ENCODE measurements at regions not wholly inside any gene's neighbourhood (a gene's known extent, or its start where the extent isn't known, plus 50 kb on each side); places are given as distances from the start of the nearest gene placed in this dataset.
"Not testable (repeated sequence)": the region's sequence is repeated elsewhere in the genome, so short reads cannot be mapped to it uniquely, and the experiment has no call there.

- TF ChIP-seq CTCF (conservative IDR thresholded peaks at IDR 0.05; ENCODE audit: low read depth, low read length) = no peak
- H2AFZ ChIP-seq (ENCODE audit: low read depth) = no peak overlapping the region
- H3K27me3 ChIP-seq (ENCODE audit: insufficient read depth, low read depth) = no peaks in the 10 kb centered on the region
- no peaks in the 10 kb centered on the region; the same call in none of the 2 replicates for H4K20me1 ChIP-seq (ENCODE audit: insufficient read depth)
- H3K36me3 ChIP-seq (ENCODE audit: insufficient read depth) = peaks cover 5% of the 10 kb centered on the region; the same call in 1 of the 2 replicates
- H3K27ac ChIP-seq = no peak overlapping the region
- H3K9ac ChIP-seq = no peak overlapping the region
- H3K79me2 ChIP-seq (ENCODE audit: insufficient read depth, low read depth) = peaks cover 64% of the 10 kb centered on the region
- peaks cover 37% of the 10 kb centered on the region for H3K4me1 ChIP-seq (ENCODE audit: low read depth, poor library complexity, severe bottlenecking)
- H3K4me2 ChIP-seq = no peak overlapping the region
- no peak overlapping the region for H3K4me3 ChIP-seq (IDR thresholded peaks at IDR 0.05; ENCODE audit: insufficient read depth, low read depth, low read length)
Observed at GRCh38 chr6:56787209-56787608, 144.5 kb upstream of the DST start.

- H3K36me3 ChIP-seq (ENCODE audit: insufficient read depth) = peaks cover 5% of the 10 kb centered on the region; the same call in 1 of the 2 replicates
- peaks cover 27% of the 10 kb centered on the region for H3K4me1 ChIP-seq (ENCODE audit: low read depth, poor library complexity, severe bottlenecking)
- H2AFZ ChIP-seq (ENCODE audit: low read depth) = no peak overlapping the region
- H4K20me1 ChIP-seq (ENCODE audit: insufficient read depth) = no peaks in the 10 kb centered on the region; the same call in none of the 2 replicates
- TF ChIP-seq CTCF (conservative IDR thresholded peaks at IDR 0.05; ENCODE audit: low read depth, low read length) = no peak
- H3K27ac ChIP-seq = no peak overlapping the region
- H3K79me2 ChIP-seq (ENCODE audit: insufficient read depth, low read depth) = peaks cover 54% of the 10 kb centered on the region
- H3K4me3 ChIP-seq (IDR thresholded peaks at IDR 0.05; ENCODE audit: insufficient read depth, low read depth, low read length) = no peak overlapping the region
- no peak overlapping the region for H3K4me2 ChIP-seq
- H3K9ac ChIP-seq = no peak overlapping the region
- H3K27me3 ChIP-seq (ENCODE audit: insufficient read depth, low read depth) = no peaks in the 10 kb centered on the region
Observed at GRCh38 chr6:56786256-56786655, 143.6 kb upstream of the DST start.

GRCh38 chr6:56785536-56785935 lies 142.8 kb upstream of the DST start:
- H3K9ac ChIP-seq; H2AFZ ChIP-seq (ENCODE audit: low read depth); H3K27me3 ChIP-seq (ENCODE audit: insufficient read depth, low read depth); H3K27ac ChIP-seq; H3K4me3 ChIP-seq (IDR thresholded peaks at IDR 0.05; ENCODE audit: insufficient read depth, low read depth, low read length); H3K36me3 ChIP-seq (ENCODE audit: insufficient read depth); H4K20me1 ChIP-seq (ENCODE audit: insufficient read depth); H3K4me2 ChIP-seq: not testable (repeated sequence)
- H3K4me1 ChIP-seq (ENCODE audit: low read depth, poor library complexity, severe bottlenecking) = peaks cover 20% of the 10 kb centered on the region
- peaks cover 47% of the 10 kb centered on the region for H3K79me2 ChIP-seq (ENCODE audit: insufficient read depth, low read depth)

- H3K4me3 ChIP-seq (IDR thresholded peaks at IDR 0.05; ENCODE audit: insufficient read depth, low read depth, low read length); H3K36me3 ChIP-seq (ENCODE audit: insufficient read depth); H3K27me3 ChIP-seq (ENCODE audit: insufficient read depth, low read depth); H3K9ac ChIP-seq; H3K27ac ChIP-seq; H4K20me1 ChIP-seq (ENCODE audit: insufficient read depth); H2AFZ ChIP-seq (ENCODE audit: low read depth); H3K4me2 ChIP-seq: not testable (repeated sequence)
- peaks cover 35% of the 10 kb centered on the region for H3K79me2 ChIP-seq (ENCODE audit: insufficient read depth, low read depth)
- peaks cover 21% of the 10 kb centered on the region for H3K4me1 ChIP-seq (ENCODE audit: low read depth, poor library complexity, severe bottlenecking)
Observed at GRCh38 chr6:56780109-56780508, 137.4 kb upstream of the DST start.

- not testable (repeated sequence) for H3K27me3 ChIP-seq (ENCODE audit: insufficient read depth, low read depth)
Observed at GRCh38 chr6:56778503-56778902, 135.8 kb upstream of the DST start.

GRCh38 chr6:56775498-56776166 lies 132.9 kb upstream of the DST start:
- no peak overlapping the region for H3K27ac ChIP-seq
- no peak overlapping the region for H3K9ac ChIP-seq
- no peak overlapping the region for H3K4me3 ChIP-seq (IDR thresholded peaks at IDR 0.05; ENCODE audit: insufficient read depth, low read depth, low read length)

More at GRCh38 chr6:56778503-56778902, 135.8 kb upstream of the DST start:
- H3K9ac ChIP-seq; H4K20me1 ChIP-seq (ENCODE audit: insufficient read depth); H2AFZ ChIP-seq (ENCODE audit: low read depth); H3K4me2 ChIP-seq; H3K4me3 ChIP-seq (IDR thresholded peaks at IDR 0.05; ENCODE audit: insufficient read depth, low read depth, low read length); H3K36me3 ChIP-seq (ENCODE audit: insufficient read depth); H3K27ac ChIP-seq: not testable (repeated sequence)
- Histone ChIP-seq H3K79me2 (ENCODE audit: insufficient read depth, low read depth) (peaks cover 51% of the 10 kb centered on the region), H3K4me1 (ENCODE audit: low read depth, poor library complexity, severe bottlenecking) (peaks cover 33% of the 10 kb centered on the region)

More at GRCh38 chr6:56775498-56776166, 132.9 kb upstream of the DST start:
- H2AFZ ChIP-seq (ENCODE audit: low read depth) = no peak overlapping the region
- no peak for TF ChIP-seq CTCF (conservative IDR thresholded peaks at IDR 0.05; ENCODE audit: low read depth, low read length)
- no peaks in the 10 kb centered on the region for H3K36me3 ChIP-seq (ENCODE audit: insufficient read depth)
- no peaks in the 10 kb centered on the region for H4K20me1 ChIP-seq (ENCODE audit: insufficient read depth)
- H3K4me2 ChIP-seq = no peak overlapping the region
- H3K4me1 ChIP-seq (ENCODE audit: low read depth, poor library complexity, severe bottlenecking) = peaks cover 61% of the 10 kb centered on the region
- H3K27me3 ChIP-seq (ENCODE audit: insufficient read depth, low read depth) = no peaks in the 10 kb centered on the region
- H3K79me2 ChIP-seq (ENCODE audit: insufficient read depth, low read depth) = peaks cover 80% of the 10 kb centered on the region

Measured in KMS-11 (cell line).